Stimulated activated CD8-positive, alpha-beta memory T cell treated with anti-CD3 and anti-CD28 coated beads, Interleukin-15, amount 100 ng/mL, for 4 hours (primary cell): ENCODE measurements at regions not wholly inside any gene's neighbourhood (a gene's known extent, or its start where the extent isn't known, plus 50 kb on each side); places are given as distances from the start of the nearest gene placed in this dataset.
"Not testable (repeated sequence)": the region's sequence is repeated elsewhere in the genome, so short reads cannot be mapped to it uniquely, and the experiment has no call there.

ENCODE experiments used
- DNase-seq, 2 donors: peaks; one replicate each; pipeline ENCODE4 v3.0.0-alpha.2; 2020; ENCODE audit warnings: low read depth in 2 of 2

- no peak for DNase-seq
Observed at GRCh38 chr17:34012709-34013375, 242.2 kb upstream of the CCL2 start.

- DNase-seq = no peak
Observed at GRCh38 chr17:34015253-34015652, 239.8 kb upstream of the CCL2 start.

DNA sequence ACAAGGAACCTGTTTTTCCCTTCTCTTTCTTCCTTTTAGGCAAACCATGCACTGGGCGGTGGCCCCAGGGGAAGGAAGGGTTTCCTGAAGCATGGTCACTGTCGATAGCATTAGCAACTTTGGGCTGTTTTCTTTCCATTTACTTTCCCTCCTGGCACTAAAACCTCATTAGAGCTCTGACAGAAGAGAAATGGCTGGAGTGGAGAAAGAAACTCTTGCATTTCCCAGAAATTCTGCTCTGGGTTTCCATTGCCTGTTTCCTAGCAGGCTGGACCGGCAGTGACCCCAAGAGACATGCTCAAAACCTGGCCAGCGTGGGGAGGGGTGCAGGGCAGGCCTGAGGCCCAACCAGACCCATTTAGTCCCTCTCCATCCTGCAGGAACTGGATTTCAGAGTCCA lies 230.7 kb upstream of the CCL2 start:
- DNase-seq = no peak

GRCh38 chr17:34024806-34025551 lies 230.1 kb upstream of the CCL2 start:
- no peak for DNase-seq

GRCh38 chr17:34030601-34031000 lies 224.5 kb upstream of the CCL2 start:
- not testable (repeated sequence) for DNase-seq

DNA sequence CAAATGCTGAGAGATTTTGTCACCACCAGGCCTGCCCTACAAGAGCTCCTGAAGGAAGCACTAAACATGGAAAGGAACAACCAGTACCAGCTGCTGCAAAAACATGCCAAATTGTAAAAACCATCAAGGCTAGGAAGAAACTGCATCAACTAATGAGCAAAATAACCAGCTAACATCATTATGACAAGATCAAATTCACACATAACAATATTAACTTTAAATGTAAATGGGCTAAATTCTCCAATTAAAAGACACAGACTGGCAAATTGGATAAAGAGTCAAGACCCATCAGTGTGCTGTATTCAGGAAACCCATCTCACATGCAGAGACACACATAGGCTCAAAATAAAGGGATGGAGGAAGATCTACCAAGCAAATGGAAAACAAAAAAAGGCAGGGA lies 222.8 kb upstream of the CCL2 start:
- DNase-seq = not testable (repeated sequence)

DNA sequence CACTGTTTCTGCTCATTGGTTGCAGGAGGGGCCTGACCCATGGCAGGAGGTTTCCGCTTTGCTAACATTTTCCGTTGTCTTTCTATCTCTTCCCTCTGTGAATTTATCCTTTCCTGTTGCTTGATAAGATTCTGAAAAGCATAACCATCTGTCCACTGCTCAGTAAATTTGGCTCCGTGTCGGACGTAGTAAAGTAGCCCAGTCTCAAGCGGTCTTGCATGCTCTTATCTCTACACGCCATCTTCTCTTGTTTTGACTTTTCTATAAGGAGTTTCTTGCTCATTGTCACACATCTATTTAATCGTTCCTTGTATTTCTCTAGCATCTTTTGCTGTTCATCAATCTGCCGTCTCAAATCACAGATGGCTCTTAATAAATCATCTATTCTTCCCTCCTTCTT lies 216.3 kb upstream of the CCL2 start:
- DNase-seq = not testable (repeated sequence)

- not testable (repeated sequence) for DNase-seq
Observed at GRCh38 chr17:34039213-34039612, 215.9 kb upstream of the CCL2 start.

DNA sequence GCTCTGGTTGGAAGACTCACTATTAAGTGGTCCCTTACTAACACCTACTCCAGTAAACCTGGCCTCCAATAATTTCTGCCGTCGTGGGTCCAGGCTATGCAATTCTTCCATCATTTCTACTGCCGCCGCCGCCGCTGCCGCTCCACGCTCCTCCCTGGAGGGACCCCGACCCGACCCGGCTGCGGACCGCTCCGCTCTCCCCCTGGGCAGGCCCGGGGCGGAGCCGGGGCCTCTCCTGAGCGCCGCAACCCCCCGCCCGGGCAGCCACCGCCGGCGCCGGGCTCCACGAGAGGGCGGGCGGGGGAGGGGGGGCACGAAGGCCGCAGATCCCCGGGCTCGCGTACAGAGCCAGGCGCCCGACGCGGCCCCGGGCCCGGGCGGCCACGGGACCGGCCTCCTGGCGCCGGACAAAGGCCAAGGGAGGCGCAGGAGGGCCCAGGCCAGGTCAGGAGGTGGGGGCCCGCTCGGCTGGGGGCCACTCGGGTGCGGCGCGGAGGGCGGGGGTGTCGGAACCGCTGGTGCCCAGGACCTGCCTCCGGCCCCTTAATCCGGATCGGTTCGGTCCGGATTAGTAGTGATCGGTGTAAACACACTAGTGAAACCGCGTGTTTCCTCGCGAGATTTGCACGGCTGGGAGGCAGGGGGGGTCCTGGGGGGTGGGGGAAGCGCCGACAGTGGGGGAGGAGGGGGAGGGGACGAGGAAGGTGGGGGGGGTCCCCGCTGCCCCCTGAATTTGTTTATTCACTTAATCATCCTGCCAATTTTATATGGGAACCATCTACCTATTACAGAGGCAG lies 215.1 kb upstream of the CCL2 start:
- DNase-seq = not testable (repeated sequence)

DNA sequence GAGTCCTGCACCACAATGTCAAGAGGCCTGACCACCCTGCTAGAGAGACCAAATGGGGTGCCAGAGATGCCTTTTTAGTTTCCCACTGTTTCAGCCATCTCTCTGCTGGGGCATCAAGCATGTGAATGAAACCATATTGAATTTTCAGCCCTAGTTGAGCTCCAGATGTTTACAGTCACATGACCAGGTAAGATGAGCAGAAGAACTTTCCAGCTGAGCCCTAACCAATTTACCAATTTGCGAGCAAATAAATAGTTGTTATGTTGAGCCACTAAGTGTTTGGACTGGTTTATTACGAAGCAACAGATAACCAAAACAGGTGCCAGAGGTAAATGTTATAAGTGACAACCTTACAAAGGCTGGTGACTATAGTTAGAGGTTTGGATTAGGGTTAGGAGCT lies 209.1 kb upstream of the CCL2 start:
- DNase-seq = no peak

GRCh38 chr17:34051046-34051445 lies 204.0 kb upstream of the CCL2 start:
- DNase-seq = no peak

DNA sequence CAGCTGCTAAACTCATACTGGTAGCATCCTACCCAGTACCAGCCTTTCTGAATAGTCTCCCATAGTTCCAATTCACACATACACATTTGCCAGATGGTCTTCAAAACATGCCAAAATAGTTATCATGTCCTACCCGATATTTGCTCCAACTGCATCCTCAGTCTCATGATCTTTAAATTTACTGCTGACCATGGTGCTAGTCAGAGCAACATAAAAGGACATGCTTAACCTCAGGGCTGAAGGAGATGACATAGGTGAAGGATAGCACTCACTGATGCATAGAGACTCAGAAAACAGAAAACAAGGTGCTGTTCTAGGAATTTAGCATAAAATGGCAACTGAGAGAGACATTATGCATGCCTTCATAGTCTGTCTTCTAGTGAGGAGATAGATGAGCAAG lies 200.6 kb upstream of the CCL2 start:
- no peak for DNase-seq

- no peak for DNase-seq
Observed at GRCh38 chr17:34055606-34056005, 199.5 kb upstream of the CCL2 start.

GRCh38 chr17:34059423-34060220 lies 195.5 kb upstream of the CCL2 start:
- no peak for DNase-seq

GRCh38 chr17:34066528-34066927 lies 188.6 kb upstream of the CCL2 start:
- DNase-seq = no peak

DNA sequence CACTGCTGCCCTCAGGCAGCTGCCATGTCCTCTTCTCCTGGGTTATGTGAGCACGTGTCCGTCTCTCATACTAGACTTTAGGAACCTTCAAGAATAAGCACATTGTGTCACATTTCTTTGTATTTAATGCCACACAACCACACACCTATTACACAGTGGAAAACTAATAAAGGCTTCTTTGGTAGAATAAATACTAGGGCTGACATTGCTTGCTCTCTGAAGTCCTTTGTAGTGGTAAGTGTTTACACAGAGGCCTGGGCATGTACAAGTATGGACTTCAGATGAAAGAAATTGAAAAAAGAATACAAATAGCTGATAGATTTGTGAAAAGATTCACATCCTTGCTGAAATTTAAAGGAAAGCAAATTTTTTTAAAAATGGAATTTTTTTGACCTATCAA lies 188.1 kb upstream of the CCL2 start:
- no peak for DNase-seq

DNA sequence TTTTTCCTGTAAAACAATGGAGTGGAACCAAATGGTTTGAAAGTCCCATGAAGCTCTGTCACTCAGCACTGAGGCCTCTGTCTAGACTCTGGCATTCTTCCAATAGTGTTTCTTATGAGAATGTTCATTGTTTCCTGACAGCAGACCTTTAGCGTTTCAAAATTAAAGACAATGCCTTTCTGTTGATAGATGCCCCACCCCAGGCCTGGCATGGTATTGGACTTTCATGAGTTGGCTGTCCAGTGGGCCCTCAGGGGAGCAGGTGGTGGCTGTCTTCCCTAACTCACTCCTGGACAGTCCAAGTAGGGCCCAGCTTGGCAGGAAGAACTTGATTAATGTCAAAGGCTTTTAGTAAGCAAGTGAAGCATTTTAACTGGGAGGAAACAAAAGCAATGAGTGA lies 186.5 kb upstream of the CCL2 start:
- no peak for DNase-seq

DNA sequence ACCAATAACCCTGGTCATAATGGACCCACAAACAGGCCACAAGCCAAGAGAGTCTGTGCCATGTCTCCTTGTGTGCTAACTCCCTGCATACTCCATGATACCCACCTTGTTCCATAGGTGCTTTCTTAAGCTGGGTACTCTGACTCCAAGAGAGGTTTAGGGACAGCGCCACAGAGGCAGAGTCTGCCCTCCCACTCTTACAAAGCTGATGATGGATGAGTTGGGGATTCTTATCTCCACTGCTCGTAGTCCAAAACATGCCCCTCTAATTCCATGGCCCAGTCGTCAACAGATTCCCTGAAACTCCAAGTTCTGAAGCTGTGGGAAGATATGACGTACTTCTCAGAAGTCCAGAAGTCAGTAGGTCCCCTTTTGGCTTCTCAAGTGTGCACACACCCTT lies 184.4 kb upstream of the CCL2 start:
- DNase-seq = no peak

DNA sequence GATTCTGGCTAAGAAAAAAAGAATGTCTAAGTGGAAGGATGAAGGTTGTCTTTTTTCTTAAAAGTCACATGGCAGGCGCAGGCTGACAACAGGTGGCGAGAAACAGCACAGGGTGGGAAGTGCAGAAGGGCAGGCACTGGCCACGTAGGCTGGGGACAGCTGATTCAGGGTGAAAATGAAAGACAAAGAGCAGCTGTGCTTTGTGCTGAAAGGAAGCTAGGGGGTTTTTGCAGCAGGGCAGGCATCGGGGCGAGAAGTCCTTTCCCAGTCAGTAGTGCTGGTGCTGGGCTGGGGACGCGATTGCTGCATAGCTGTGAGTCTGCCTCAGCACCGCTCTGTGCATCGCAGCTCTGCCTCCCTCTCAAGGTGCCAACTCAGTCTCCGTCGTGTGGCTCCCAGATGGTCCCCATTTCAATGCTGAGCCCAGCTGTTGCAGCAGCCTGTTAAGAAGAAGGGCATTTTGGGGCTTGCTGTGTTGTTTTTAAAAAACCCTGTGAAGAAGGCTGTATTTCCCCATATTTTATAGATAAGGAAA lies 183.1 kb upstream of the CCL2 start:
- no peak for DNase-seq

- DNase-seq = no peak
Observed at GRCh38 chr17:34075076-34075475, 180.0 kb upstream of the CCL2 start.

- no peak for DNase-seq
Observed at GRCh38 chr17:34076743-34077631, 178.1 kb upstream of the CCL2 start.
